ENCODE measurements at regions not wholly inside any gene's neighbourhood (a gene's known extent, or its start where the extent isn't known, plus 50 kb on each side); places are given as distances from the start of the nearest gene placed in this dataset.

DNA sequence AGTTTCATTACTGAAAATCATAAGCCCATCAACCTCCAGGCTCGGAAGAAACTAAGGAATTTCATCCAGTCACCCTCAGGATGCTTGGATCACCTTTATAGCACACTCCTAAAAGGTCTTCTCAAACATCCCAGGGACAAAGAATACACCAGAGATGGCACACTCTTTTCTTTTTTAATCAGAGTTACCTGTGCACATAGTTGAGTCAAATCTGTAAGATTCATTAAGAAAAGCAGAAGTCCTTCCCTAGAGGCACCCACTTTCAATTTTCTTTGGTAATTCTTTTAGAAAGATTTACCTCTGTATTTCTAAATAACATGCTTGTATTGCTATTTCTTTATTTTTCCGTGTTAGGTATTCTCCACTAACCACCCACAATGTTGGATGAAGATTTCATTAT, 50.6 kb upstream of the IL6 start:
- no peaks in the 10 kb centered on the region for H3K36me3 ChIP-seq (ENCODE audit: control insufficient read depth, insufficient read depth, low read length)
- no peak overlapping the region for H3K4me3 ChIP-seq (ENCODE audit: low read depth, low read length)
- no peaks in the 10 kb centered on the region for H3K9me3 ChIP-seq (ENCODE audit: control insufficient read depth, insufficient read depth, low read length)
- no peak overlapping the region for H3K27ac ChIP-seq (ENCODE audit: low read depth, low read length)
- no peak overlapping the region for H3K9ac ChIP-seq (ENCODE audit: low read depth, low read length)
- no peaks in the 10 kb centered on the region for H3K27me3 ChIP-seq (ENCODE audit: control insufficient read depth, insufficient read depth, low read length)
- H3K4me1 ChIP-seq (ENCODE audit: control insufficient read depth, insufficient read depth, low read length): peaks cover 16% of the 10 kb centered on the region

DNA sequence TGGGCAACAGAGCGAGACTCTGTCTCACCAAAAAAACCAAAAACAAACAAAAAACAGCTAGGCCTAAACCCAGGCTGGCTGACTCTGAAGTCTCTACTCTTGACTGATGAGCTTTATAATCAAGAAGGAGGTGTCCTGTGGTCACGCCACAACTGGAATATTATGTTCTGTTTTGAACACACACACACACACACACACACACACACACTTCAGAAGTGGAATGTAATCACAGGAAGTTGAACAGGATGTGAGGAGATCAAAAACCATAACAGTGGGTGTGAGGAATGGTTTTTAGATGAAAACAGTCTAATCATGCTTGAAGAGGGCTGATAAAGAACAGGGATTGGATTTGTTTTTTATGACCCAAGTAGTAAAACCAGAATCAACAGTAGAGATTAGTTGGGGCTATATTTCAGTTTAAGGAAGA, 51.1 kb upstream of the IL6 start:
- Histone ChIP-seq H3K4me1 (ENCODE audit: control insufficient read depth, insufficient read depth, low read length) (peaks cover 20% of the 10 kb centered on the region), H3K27ac (ENCODE audit: low read depth, low read length) (no peak overlapping the region), H3K27me3 (ENCODE audit: control insufficient read depth, insufficient read depth, low read length) (no peaks in the 10 kb centered on the region), H3K4me3 (ENCODE audit: low read depth, low read length) (no peak overlapping the region), H3K36me3 (ENCODE audit: control insufficient read depth, insufficient read depth, low read length) (no peaks in the 10 kb centered on the region), H3K9me3 (ENCODE audit: control insufficient read depth, insufficient read depth, low read length) (no peaks in the 10 kb centered on the region), H3K9ac (ENCODE audit: low read depth, low read length) (no peak overlapping the region)

DNA sequence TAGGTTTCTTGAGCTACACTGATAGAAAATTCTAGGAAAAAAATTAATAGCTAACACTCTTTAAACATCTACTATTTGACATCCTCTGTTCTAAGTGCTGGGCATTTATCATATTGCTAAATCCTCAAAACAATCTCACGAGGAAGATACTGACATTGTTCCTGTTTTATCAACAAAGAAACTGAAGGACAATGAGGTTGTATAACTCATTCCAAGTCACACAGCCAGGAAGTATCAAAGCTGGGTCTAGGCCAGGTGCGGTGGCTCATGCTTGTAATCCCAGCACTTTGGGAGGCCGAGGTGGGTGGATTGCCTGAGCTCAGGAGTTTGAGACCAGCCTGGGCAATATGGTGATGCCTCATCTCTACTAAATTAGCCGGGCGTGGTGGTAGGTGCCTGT, 51.6 kb upstream of the IL6 start:
- H3K27me3 ChIP-seq (ENCODE audit: control insufficient read depth, insufficient read depth, low read length): no peaks in the 10 kb centered on the region
- no peak overlapping the region for H3K9ac ChIP-seq (ENCODE audit: low read depth, low read length)
- peaks cover 22% of the 10 kb centered on the region for H3K4me1 ChIP-seq (ENCODE audit: control insufficient read depth, insufficient read depth, low read length)
- H3K9me3 ChIP-seq (ENCODE audit: control insufficient read depth, insufficient read depth, low read length): no peaks in the 10 kb centered on the region
- no peak overlapping the region for H3K27ac ChIP-seq (ENCODE audit: low read depth, low read length)
- H3K36me3 ChIP-seq (ENCODE audit: control insufficient read depth, insufficient read depth, low read length): no peaks in the 10 kb centered on the region
- no peak overlapping the region for H3K4me3 ChIP-seq (ENCODE audit: low read depth, low read length)

DNA sequence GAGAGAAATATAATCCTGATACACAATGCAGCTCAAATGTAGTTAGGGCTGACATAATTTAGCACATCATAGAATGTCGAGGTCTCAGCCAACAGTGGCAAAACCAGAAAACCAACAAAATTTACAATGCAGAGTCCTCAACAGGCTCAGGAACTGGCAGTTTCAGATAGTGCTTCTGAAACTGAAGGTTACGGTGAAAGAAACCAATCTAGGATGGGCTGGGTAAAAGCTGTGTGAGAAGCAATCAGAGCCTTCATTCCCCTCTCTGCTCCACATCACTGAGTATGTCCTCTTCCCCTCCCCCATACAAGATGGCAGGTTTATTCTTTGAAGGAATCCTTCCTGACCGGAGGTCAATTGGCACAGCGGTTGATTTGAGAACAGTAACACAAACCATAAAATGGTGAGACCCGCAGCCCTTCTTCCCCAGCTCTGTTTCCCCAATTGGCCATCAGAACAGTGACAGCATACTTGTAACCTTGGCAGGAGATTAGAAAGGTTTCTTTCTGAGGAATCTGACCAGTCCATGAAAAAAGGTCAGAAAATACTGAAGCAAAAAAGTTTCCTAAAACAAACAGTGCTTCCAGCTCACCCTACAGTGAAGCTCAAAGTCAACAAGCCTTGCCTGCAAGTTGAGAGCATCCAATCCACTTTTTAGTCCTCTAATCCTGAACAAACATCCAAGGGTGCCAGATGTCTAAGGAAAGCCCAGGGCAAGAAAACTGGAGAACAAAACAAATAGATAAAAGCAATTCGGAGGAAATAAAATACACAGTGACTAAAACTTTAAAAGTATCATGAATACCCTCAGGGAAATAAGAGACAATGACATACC, 53.9 kb upstream of the IL6 start:
- H3K4me1 ChIP-seq (ENCODE audit: control insufficient read depth, insufficient read depth, low read length): peaks cover 45% of the 10 kb centered on the region
- H3K27ac ChIP-seq (ENCODE audit: low read depth, low read length): peak overlapping the region; percentile 65
- no peak overlapping the region for H3K9ac ChIP-seq (ENCODE audit: low read depth, low read length)
- no peak overlapping the region for H3K4me3 ChIP-seq (ENCODE audit: low read depth, low read length)
- H3K36me3 ChIP-seq (ENCODE audit: control insufficient read depth, insufficient read depth, low read length): no peaks in the 10 kb centered on the region
- H3K9me3 ChIP-seq (ENCODE audit: control insufficient read depth, insufficient read depth, low read length): no peaks in the 10 kb centered on the region
- H3K27me3 ChIP-seq (ENCODE audit: control insufficient read depth, insufficient read depth, low read length): no peaks in the 10 kb centered on the region

DNA sequence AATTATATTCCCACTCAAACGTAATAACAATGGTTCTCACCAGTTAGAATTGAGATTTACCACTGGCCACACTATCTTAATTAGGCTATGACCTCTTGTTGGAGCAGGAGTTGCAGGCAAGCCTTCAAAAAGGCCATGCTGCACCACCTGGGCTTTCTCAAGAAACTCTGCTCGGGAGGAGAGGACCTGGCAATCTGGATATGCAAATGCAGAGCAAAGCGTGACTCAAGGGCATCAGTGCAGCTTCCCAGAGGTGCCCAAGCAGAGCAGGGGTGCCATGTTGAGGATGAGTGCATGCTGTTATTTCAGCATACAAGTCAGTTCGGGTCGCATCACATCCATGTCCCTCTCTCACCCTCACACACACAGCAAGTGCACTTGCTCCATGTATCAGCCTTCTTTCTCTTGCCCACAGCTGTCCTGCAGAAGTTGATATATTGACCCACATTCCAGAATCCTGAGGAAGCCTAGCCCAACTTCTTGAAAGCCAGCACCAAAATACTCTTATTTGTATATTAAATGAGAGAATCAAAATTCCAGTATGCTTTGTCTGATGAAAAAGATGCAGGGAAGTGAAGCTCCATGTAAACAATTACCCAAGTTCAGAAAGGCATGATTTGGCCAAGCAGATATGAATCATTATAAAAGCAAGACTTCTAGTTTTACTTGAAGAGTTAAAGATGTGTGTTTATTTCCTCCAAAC, 55.7 kb upstream of the IL6 start:
- no peaks in the 10 kb centered on the region for H3K9me3 ChIP-seq (ENCODE audit: control insufficient read depth, insufficient read depth, low read length)
- no peaks in the 10 kb centered on the region for H3K36me3 ChIP-seq (ENCODE audit: control insufficient read depth, insufficient read depth, low read length)
- H3K27ac ChIP-seq (ENCODE audit: low read depth, low read length): no peak overlapping the region
- no peak overlapping the region for H3K4me3 ChIP-seq (ENCODE audit: low read depth, low read length)
- no peaks in the 10 kb centered on the region for H3K27me3 ChIP-seq (ENCODE audit: control insufficient read depth, insufficient read depth, low read length)
- no peak overlapping the region for H3K9ac ChIP-seq (ENCODE audit: low read depth, low read length)
- H3K4me1 ChIP-seq (ENCODE audit: control insufficient read depth, insufficient read depth, low read length): peaks cover 61% of the 10 kb centered on the region

DNA sequence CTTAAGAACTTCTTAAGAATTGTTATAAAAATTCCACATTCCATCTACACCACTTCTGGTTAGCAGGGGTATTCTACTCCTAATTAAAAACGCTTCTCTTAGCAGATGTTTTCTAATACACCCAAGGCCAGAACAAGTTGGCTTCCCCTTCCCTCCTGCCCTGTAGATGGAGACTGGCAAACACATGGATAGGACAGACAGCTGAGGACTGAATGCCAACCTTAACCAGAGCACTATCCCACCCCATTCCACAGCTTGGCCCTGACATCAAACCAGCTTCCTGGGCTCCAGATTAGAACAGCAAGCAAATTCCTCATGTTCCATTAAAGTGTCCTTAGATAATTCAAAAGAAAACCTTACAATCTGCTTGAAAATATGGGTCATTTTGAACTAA, 56.6 kb upstream of the IL6 start:
- Histone ChIP-seq H3K9me3 (ENCODE audit: control insufficient read depth, insufficient read depth, low read length) (no peaks in the 10 kb centered on the region), H3K4me1 (ENCODE audit: control insufficient read depth, insufficient read depth, low read length) (peaks cover 61% of the 10 kb centered on the region), H3K27me3 (ENCODE audit: control insufficient read depth, insufficient read depth, low read length) (no peaks in the 10 kb centered on the region), H3K27ac (ENCODE audit: low read depth, low read length) (no peak overlapping the region), H3K4me3 (ENCODE audit: low read depth, low read length) (no peak overlapping the region), H3K36me3 (ENCODE audit: control insufficient read depth, insufficient read depth, low read length) (no peaks in the 10 kb centered on the region), H3K9ac (ENCODE audit: low read depth, low read length) (no peak overlapping the region)

DNA sequence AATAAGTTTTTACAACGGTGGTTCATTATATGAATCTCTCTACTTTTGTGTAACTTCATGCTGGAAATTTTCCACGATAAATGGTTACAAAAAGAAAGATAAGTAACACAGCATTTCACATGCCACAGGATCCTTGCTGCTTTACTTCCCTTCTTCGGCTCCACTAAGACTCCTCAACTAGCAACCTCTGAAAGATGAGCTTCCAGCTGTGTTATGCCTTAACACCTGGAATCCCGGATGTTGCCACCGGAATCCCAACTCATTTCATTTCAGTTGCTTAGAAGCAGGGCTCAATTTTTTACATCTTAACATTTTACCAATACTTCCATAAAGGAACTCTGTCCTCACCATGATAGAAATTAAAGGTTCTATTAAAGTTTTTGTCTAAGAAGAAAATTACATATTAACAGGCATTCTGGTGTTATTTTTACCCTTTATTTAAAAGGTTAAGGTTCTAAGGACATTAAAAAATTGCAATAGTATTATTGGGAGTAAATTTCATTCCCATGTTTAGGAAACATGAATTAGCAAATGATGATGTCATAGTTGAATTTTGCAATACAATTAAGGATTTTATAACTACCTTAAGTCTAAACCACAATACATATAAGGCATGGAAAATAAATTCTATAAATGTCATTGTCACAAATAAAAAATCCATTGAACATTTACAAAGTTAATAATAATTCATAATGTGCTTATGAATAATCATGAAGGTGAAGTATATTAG, 57.1 kb upstream of the IL6 start:
- Histone ChIP-seq H3K36me3 (ENCODE audit: control insufficient read depth, insufficient read depth, low read length) (no peaks in the 10 kb centered on the region), H3K27me3 (ENCODE audit: control insufficient read depth, insufficient read depth, low read length) (no peaks in the 10 kb centered on the region), H3K9me3 (ENCODE audit: control insufficient read depth, insufficient read depth, low read length) (no peaks in the 10 kb centered on the region), H3K9ac (ENCODE audit: low read depth, low read length) (no peak overlapping the region), H3K4me3 (ENCODE audit: low read depth, low read length) (no peak overlapping the region), H3K27ac (ENCODE audit: low read depth, low read length) (peak overlapping the region; percentile 92), H3K4me1 (ENCODE audit: control insufficient read depth, insufficient read depth, low read length) (peaks cover 61% of the 10 kb centered on the region)

DNA sequence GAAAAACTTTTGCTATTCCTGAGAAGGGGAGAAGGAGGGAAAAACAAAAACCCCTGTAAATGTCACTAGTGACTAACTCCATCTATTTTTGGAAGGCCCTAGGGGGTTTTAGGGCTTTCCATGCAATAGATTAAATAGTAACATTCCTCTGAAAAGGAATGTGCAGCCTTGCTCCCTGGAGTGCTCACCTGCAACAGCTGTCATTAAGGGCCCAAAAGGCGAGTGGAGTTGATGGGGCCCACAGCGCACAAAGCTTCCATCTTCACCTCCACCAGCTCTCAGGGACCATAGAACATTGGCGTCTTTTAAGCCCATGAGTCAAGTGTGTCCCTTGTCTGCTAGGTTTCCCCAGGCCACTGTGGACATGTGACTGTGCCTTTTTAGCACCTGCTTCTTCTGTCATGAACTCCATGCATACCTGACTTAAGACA, 58.0 kb upstream of the IL6 start:
- H3K9me3 ChIP-seq (ENCODE audit: control insufficient read depth, insufficient read depth, low read length): no peaks in the 10 kb centered on the region
- no peaks in the 10 kb centered on the region for H3K27me3 ChIP-seq (ENCODE audit: control insufficient read depth, insufficient read depth, low read length)
- no peaks in the 10 kb centered on the region for H3K36me3 ChIP-seq (ENCODE audit: control insufficient read depth, insufficient read depth, low read length)
- peaks cover 61% of the 10 kb centered on the region for H3K4me1 ChIP-seq (ENCODE audit: control insufficient read depth, insufficient read depth, low read length)
- peak overlapping the region; percentile 16; the same call in 1 of the 2 replicates for H3K9ac ChIP-seq (ENCODE audit: low read depth, low read length)
- peak overlapping the region; percentile 92 for H3K27ac ChIP-seq (ENCODE audit: low read depth, low read length)
- no peak overlapping the region for H3K4me3 ChIP-seq (ENCODE audit: low read depth, low read length)

DNA sequence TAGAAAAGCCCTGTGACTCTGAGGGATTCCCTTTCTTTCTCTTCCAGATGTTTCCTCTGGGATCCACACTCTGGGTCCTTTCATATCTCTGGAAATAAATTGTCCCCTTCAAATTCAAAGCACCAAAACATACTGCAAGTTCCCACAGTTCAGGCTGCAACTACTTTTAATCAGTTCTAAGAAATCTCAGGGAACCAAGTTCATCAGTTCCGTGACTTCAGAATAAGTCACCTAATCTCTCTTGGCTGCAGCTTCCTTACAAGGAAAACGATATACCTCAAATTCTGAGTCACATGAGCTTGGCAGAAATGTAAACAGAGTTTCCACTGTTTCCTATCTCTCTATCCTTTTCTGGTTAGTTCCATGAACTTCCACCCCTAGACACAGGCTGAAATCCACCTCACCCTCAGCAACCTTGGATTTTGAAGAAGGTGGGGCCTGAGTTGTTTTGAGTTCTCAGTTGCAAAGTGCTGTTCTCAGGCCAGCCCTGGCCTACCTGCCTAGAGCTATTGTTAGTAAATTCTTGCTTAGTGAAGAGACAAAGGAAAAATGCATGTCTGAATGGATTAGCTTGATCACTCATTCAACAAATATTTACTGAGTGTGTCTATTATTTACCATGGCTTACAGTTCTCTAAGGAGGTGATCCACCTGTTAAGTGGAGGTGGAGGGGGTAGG, 59.3 kb upstream of the IL6 start:
- H3K9me3 ChIP-seq (ENCODE audit: control insufficient read depth, insufficient read depth, low read length): no peaks in the 10 kb centered on the region
- H3K27ac ChIP-seq (ENCODE audit: low read depth, low read length): peak overlapping the region; percentile 92
- no peaks in the 10 kb centered on the region for H3K27me3 ChIP-seq (ENCODE audit: control insufficient read depth, insufficient read depth, low read length)
- H3K9ac ChIP-seq (ENCODE audit: low read depth, low read length): peak overlapping the region; percentile 18; the same call in 1 of the 2 replicates
- peaks cover 60% of the 10 kb centered on the region for H3K4me1 ChIP-seq (ENCODE audit: control insufficient read depth, insufficient read depth, low read length)
- no peaks in the 10 kb centered on the region for H3K36me3 ChIP-seq (ENCODE audit: control insufficient read depth, insufficient read depth, low read length)
- H3K4me3 ChIP-seq (ENCODE audit: low read depth, low read length): 0 out of 2 replicates have a peak overlapping the region, but pooled peaks have one; percentile 11

DNA sequence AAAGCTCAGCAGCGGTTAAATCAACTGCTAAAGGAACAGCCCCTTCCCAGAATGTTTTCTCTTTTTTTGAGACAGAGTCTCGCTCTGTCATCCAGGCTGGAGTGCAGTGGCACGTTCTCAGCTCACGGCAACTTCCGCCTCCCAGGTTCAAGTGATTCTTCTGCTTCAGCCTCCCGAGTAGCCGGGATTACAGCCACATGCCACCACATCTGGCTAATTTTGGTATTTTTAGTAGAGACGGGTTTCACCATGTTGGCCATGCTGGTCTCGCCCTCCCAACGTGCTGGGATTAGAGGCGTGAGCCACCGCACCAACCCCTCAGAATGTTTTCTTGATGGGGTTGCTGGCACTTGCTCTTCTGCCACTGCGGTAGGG, 59.8 kb upstream of the IL6 start:
- Histone ChIP-seq H3K36me3 (ENCODE audit: control insufficient read depth, insufficient read depth, low read length) (no peaks in the 10 kb centered on the region), H3K9ac (ENCODE audit: low read depth, low read length) (peak overlapping the region; percentile 18; the same call in 1 of the 2 replicates), H3K9me3 (ENCODE audit: control insufficient read depth, insufficient read depth, low read length) (no peaks in the 10 kb centered on the region), H3K4me1 (ENCODE audit: control insufficient read depth, insufficient read depth, low read length) (peaks cover 63% of the 10 kb centered on the region), H3K27me3 (ENCODE audit: control insufficient read depth, insufficient read depth, low read length) (no peaks in the 10 kb centered on the region), H3K27ac (ENCODE audit: low read depth, low read length) (peak overlapping the region; percentile 92), H3K4me3 (ENCODE audit: low read depth, low read length) (no peak overlapping the region)
